ENCODE measurements at regions not wholly inside any gene's neighbourhood (a gene's known extent, or its start where the extent isn't known, plus 50 kb on each side); places are given as distances from the start of the nearest gene placed in this dataset.

GRCh38 chr20:19945732-19946670 lies 71.2 kb upstream of the NAA20 start:
- peak overlapping the region; percentile 92 for H3K27ac Mint-ChIP-seq
- H3K4me3 Mint-ChIP-seq: no peak overlapping the region
- H3K36me3 Mint-ChIP-seq (ENCODE audit: low read depth): no peaks in the 10 kb centered on the region
- no peak for DNase-seq
- H3K9me3 Mint-ChIP-seq: no peaks in the 10 kb centered on the region
- peaks cover 27% of the 10 kb centered on the region for H3K27me3 Mint-ChIP-seq
- H3K4me1 Mint-ChIP-seq (ENCODE audit: low read depth): peaks cover 20% of the 10 kb centered on the region

- H3K27ac Mint-ChIP-seq: no peak overlapping the region
- peaks cover 26% of the 10 kb centered on the region for H3K4me1 Mint-ChIP-seq (ENCODE audit: low read depth)
- H3K36me3 Mint-ChIP-seq (ENCODE audit: low read depth): no peaks in the 10 kb centered on the region
- H3K27me3 Mint-ChIP-seq: peaks cover 12% of the 10 kb centered on the region
- H3K4me3 Mint-ChIP-seq: no peak overlapping the region
- DNase-seq: no peak
- no peaks in the 10 kb centered on the region for H3K9me3 Mint-ChIP-seq
Observed at GRCh38 chr20:19947611-19948264, 69.4 kb upstream of the NAA20 start.

DNA sequence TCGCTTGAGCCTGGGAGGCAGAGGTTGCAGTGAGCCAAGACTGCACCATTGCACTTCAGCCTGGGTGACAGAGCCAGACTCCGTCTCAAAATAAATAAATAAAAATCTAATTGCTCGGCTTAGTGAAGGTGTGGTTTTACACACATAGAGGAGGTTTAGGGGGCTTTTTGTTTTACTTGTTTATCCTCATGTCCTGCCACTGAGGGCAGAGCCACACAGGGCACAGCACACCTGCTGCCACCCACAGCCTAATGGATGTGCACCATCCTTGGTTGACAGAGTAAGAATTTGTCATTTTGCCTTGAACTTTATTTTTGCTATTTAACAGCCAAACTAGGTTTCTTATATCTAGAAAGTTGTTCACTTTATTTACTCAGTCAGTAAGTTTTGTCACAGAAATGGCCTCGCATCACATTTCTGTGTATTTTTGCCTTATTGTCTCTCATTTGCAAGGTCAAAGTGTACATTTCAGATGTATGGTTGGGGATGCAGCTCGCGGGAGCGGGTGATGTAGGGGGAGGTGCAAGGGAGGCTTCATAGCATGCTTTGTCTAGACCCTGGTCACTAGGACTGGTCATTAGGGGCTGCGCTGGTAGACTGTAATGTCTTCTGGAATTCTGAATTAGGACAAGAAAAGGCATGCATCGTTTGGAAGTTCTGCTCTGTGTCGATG lies 67.8 kb upstream of the NAA20 start:
- Mint-ChIP-seq H3K36me3 (ENCODE audit: low read depth) (no peaks in the 10 kb centered on the region), H3K9me3 (no peaks in the 10 kb centered on the region), H3K4me1 (ENCODE audit: low read depth) (peaks cover 22% of the 10 kb centered on the region), H3K4me3 (no peak overlapping the region), H3K27ac (no peak overlapping the region), H3K27me3 (peaks cover under 1% of the 10 kb centered on the region)
- DNase-seq: no peak

DNA sequence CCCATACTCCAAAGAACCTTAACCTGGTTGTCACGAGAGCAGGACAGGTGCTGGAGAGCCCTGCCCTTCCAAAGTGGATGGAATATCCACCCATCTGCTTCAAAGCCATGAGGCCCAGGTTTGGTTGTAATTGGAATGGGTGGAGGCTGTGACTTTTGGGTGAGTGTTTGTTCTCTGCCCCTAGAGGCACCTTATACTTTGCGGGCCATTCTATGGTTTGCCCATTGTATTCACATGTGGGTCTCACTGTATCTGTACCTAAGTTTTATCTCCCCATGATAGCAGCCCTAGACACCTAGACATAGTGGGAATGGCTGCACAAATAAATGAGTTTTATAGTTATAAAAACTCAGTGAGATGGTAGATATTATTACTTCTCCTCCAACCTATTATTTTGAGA lies 67.1 kb upstream of the NAA20 start:
- no peak overlapping the region for H3K4me3 Mint-ChIP-seq
- H3K4me1 Mint-ChIP-seq (ENCODE audit: low read depth): peaks cover 15% of the 10 kb centered on the region
- DNase-seq: no peak
- H3K9me3 Mint-ChIP-seq: no peaks in the 10 kb centered on the region
- H3K36me3 Mint-ChIP-seq (ENCODE audit: low read depth): no peaks in the 10 kb centered on the region
- no peak overlapping the region for H3K27ac Mint-ChIP-seq
- no peaks in the 10 kb centered on the region for H3K27me3 Mint-ChIP-seq

GRCh38 chr20:19952392-19952791 lies 64.8 kb upstream of the NAA20 start:
- Mint-ChIP-seq H3K27ac (no peak overlapping the region), H3K4me1 (ENCODE audit: low read depth) (peaks cover 9% of the 10 kb centered on the region), H3K4me3 (no peak overlapping the region), H3K27me3 (no peaks in the 10 kb centered on the region), H3K9me3 (no peaks in the 10 kb centered on the region), H3K36me3 (ENCODE audit: low read depth) (no peaks in the 10 kb centered on the region)
- DNase-seq: no peak

GRCh38 chr20:19953606-19954005 lies 63.6 kb upstream of the NAA20 start:
- Mint-ChIP-seq H3K27ac (no peak overlapping the region), H3K4me3 (no peak overlapping the region), H3K27me3 (no peaks in the 10 kb centered on the region), H3K4me1 (ENCODE audit: low read depth) (peaks cover 7% of the 10 kb centered on the region), H3K36me3 (ENCODE audit: low read depth) (no peaks in the 10 kb centered on the region), H3K9me3 (no peaks in the 10 kb centered on the region)
- no peak for DNase-seq

GRCh38 chr20:19956976-19957375 lies 60.2 kb upstream of the NAA20 start:
- H3K27me3 Mint-ChIP-seq: no peaks in the 10 kb centered on the region
- no peak for DNase-seq
- H3K9me3 Mint-ChIP-seq: no peaks in the 10 kb centered on the region
- no peaks in the 10 kb centered on the region for H3K36me3 Mint-ChIP-seq (ENCODE audit: low read depth)
- no peak overlapping the region for H3K4me3 Mint-ChIP-seq
- H3K27ac Mint-ChIP-seq: no peak overlapping the region
- peaks cover 6% of the 10 kb centered on the region for H3K4me1 Mint-ChIP-seq (ENCODE audit: low read depth)

DNA sequence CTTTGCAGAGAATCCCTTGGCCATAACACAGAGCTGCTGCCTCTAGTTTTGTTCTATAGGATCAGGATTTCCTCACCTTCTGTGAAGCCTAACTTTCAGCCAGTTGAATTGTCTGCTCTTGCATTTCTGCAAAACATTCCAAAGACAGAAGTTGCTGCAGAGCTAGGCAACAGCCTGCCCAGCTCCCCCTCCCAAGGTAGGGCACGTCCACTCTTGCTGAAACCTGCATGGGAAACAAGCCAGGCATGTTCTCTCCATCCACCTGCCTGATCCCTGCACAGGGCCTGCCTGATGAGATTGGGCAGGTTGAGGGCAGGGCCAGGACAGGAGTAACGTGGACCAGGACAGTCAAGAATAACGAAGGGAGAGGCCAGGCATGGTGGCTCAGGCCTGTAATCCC lies 58.9 kb upstream of the NAA20 start:
- Mint-ChIP-seq H3K27ac (no peak overlapping the region), H3K9me3 (no peaks in the 10 kb centered on the region), H3K4me3 (no peak overlapping the region), H3K27me3 (no peaks in the 10 kb centered on the region), H3K36me3 (ENCODE audit: low read depth) (no peaks in the 10 kb centered on the region), H3K4me1 (ENCODE audit: low read depth) (no peaks in the 10 kb centered on the region)
- DNase-seq: no peak

DNA sequence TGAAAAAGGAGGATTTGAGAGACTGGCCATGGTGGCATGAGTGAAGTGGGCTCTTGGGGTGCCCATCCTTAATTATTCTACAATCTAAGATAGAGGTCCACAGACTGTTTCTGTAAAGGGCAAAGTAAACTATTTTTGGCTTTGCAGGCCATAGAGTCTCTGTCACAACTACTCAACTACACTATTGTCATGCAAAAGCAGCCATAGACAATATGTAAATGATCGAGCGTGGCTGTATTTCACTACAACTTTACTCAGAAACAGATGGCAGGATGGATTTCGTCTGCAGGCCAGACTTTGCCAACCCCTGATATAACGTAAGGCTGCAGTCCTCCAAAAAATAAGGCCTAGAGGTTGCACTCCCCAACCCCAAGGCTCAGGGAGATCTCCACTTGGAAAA lies 58.2 kb upstream of the NAA20 start:
- no peaks in the 10 kb centered on the region for H3K27me3 Mint-ChIP-seq
- DNase-seq: no peak

GRCh38 chr20:19960745-19961144 lies 56.4 kb upstream of the NAA20 start:
- no peak for DNase-seq
- H3K9me3 Mint-ChIP-seq: no peaks in the 10 kb centered on the region
- no peaks in the 10 kb centered on the region for H3K36me3 Mint-ChIP-seq (ENCODE audit: low read depth)
- H3K4me1 Mint-ChIP-seq (ENCODE audit: low read depth): no peaks in the 10 kb centered on the region
- no peaks in the 10 kb centered on the region for H3K27me3 Mint-ChIP-seq
- H3K4me3 Mint-ChIP-seq: no peak overlapping the region
- no peak overlapping the region for H3K27ac Mint-ChIP-seq

More for the DNA sequence above, 58.2 kb upstream of the NAA20 start:
- Mint-ChIP-seq H3K27ac (no peak overlapping the region), H3K9me3 (no peaks in the 10 kb centered on the region), H3K36me3 (ENCODE audit: low read depth) (no peaks in the 10 kb centered on the region), H3K4me1 (ENCODE audit: low read depth) (no peaks in the 10 kb centered on the region), H3K4me3 (no peak overlapping the region)

GRCh38 chr20:19961293-19961692 lies 55.9 kb upstream of the NAA20 start:
- DNase-seq: no peak
- H3K36me3 Mint-ChIP-seq (ENCODE audit: low read depth): no peaks in the 10 kb centered on the region
- H3K4me3 Mint-ChIP-seq: no peak overlapping the region
- no peaks in the 10 kb centered on the region for H3K4me1 Mint-ChIP-seq (ENCODE audit: low read depth)
- no peaks in the 10 kb centered on the region for H3K27me3 Mint-ChIP-seq
- no peak overlapping the region for H3K27ac Mint-ChIP-seq
- H3K9me3 Mint-ChIP-seq: no peaks in the 10 kb centered on the region

DNA sequence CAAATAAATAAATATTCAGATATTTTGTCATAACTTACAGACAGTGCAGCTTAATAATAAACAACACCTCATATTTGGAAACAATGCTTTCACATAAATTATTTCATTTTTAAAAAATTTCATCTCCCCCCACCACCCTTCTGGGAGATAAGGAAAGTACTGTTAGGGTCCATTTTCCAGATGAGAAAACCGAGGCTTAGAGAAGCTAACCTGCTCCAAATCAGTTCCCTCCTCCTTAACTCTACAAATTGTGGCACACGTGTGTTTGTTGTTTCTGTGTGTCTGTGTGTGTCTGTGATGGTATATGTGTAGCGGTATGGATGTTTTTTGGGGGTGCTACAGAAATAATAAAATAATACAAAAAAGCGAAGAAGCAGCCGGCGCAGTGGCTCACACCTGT lies 54.2 kb upstream of the NAA20 start:
- Mint-ChIP-seq H3K9me3 (no peaks in the 10 kb centered on the region), H3K27me3 (no peaks in the 10 kb centered on the region), H3K27ac (no peak overlapping the region), H3K36me3 (ENCODE audit: low read depth) (no peaks in the 10 kb centered on the region), H3K4me1 (ENCODE audit: low read depth) (peaks cover under 1% of the 10 kb centered on the region), H3K4me3 (no peak overlapping the region)
- DNase-seq: no peak

DNA sequence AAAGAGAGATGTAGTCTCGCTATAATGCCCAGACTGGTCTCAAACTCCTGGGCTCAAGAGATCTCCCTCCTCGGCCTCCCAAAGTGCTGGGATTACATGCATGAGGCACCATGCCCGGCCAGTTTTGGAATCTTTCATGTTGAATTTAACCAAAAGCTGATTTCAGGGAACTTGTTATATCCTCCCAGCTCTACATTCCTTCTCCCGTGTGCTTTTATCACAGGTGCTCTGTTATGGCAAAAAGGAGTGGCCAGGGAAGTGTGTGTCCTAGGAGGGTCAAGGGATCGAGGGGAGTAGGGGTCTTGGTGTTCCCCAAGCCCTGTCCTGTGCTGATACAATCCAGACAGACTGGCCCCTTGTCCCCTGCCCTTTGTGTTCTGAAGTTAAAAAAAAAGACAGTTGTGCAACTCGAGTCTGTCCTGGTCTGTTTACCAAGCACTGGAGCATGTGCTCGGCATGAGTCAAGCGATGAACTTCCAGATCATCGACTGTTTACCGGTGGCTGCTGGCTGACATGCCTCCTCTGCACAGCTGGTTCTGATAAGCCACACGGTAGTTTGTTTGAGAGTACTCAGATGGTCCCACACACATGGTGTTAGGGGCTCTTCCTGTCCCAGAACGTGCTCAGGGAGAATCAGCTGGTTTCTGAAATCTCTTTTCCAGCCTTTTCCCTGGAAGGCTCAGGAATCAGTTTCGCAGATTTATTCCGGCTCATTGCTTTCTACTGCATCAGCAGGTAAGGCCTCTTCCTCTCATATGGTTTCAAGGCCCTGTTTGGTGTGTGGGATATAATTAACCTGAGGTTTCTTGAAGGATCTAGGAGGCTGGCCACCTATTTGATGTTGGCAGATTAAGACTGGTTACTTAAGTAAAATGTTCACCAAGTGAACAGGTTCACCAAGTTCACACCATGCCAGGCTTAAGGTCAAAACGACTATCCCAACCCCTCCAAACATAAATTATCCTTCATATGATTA lies 52.6 kb upstream of the NAA20 start:
- Mint-ChIP-seq H3K27me3 (no peaks in the 10 kb centered on the region), H3K4me3 (no peak overlapping the region), H3K27ac (no peak overlapping the region), H3K4me1 (ENCODE audit: low read depth) (peaks cover 16% of the 10 kb centered on the region), H3K36me3 (ENCODE audit: low read depth) (no peaks in the 10 kb centered on the region), H3K9me3 (no peaks in the 10 kb centered on the region)
- DNase-seq: no peak

DNA sequence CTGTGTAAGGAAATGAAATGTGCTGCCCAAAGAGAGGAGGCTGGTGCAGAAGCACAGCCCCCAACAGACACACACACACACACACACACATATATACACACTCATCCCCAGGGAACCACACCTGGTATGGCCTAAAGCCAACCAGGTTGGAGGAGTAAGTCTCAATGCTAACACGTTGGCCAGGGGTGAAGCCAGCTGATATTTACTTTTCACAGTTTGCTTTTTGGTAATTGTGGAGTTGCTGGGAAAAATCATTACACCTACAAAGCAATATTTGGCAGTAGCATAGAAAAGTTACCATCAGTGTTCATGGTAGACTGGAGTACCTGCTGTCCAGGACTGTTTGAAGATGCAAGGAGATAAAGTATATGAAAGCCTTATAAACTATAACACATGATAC lies 50.3 kb upstream of the NAA20 start:
- H3K27ac Mint-ChIP-seq: no peak overlapping the region
- H3K36me3 Mint-ChIP-seq (ENCODE audit: low read depth): no peaks in the 10 kb centered on the region
- no peak for DNase-seq
- no peaks in the 10 kb centered on the region for H3K27me3 Mint-ChIP-seq
- H3K4me3 Mint-ChIP-seq: no peak overlapping the region
- H3K4me1 Mint-ChIP-seq (ENCODE audit: low read depth): peaks cover 16% of the 10 kb centered on the region
- no peaks in the 10 kb centered on the region for H3K9me3 Mint-ChIP-seq

All from activated T-cell treated with anti-CD3 and anti-CD28 coated beads, Interleukin-2, amount 50 U/mL, for 24 hours (primary cell).